Gastroesophageal sphincter (tissue), 4 donors: ENCODE measurements at regions not wholly inside any gene's neighbourhood (a gene's known extent, or its start where the extent isn't known, plus 50 kb on each side); places are given as distances from the start of the nearest gene placed in this dataset.

Experiments
- ATAC-seq: fragments of 150-250 bp; one replicate; pipeline ENCODE4 v1.9.1; 2016; ENCODE audit warnings: mild to moderate bottlenecking, moderate library complexity
- H3K27ac ChIP-seq, 4 donors: fragments of 200-600 bp; sonication (generic) in 3 of 4; 1 replicate in 3 of 4; 2 replicates in 1 of 4; pipeline ENCODE4 v1.5.1; 2016 to 2019
- H3K27me3 ChIP-seq: fragments of 200-600 bp; sonication (generic); one replicate; pipeline ENCODE4 v1.5.1; 2019
- H3K36me3 ChIP-seq, 2 donors: fragments of 200-600 bp; sonication (generic); one replicate each; pipeline ENCODE4 v1.5.1; 2019; ENCODE audit warnings: control low read depth in 1 of 2
- H3K4me1 ChIP-seq, 3 donors: fragments of 200-600 bp; sonication (generic); 1 replicate in 2 of 3; 2 replicates in 1 of 3; pipeline ENCODE4 v1.5.1; 2016 to 2019; ENCODE audit warnings: control low read depth in 2 of 3
- H3K4me3 ChIP-seq, 2 donors: fragments of 200-600 bp; sonication (generic); one replicate each; pipeline ENCODE4 v1.5.1; 2019; ENCODE audit warnings: mild to moderate bottlenecking in 1 of 2, moderate library complexity in 1 of 2
- H3K9me3 ChIP-seq, 3 donors: fragments of 200-600 bp; sonication (generic); one replicate each; pipeline ENCODE4 v1.5.1; 2017 to 2019; ENCODE audit warnings: control low read depth in 2 of 3
- CTCF ChIP-seq, 4 experiments: fragments of 200-600 bp in 2 of 4; fragments of 450-650 bp in 2 of 4; sonication (generic) in 1 of 4; IDR thresholded peaks; one replicate each; pipeline ENCODE4 v1.5.1; 2017 to 2019; ENCODE audit warnings: antibody characterized with exemption in 4 of 4, mild to moderate bottlenecking in 2 of 4, moderate library complexity in 2 of 4
- EP300 ChIP-seq: sonication (generic); formaldehyde crosslinking; IDR thresholded peaks from one replicate; pipeline ENCODE4 v1.6.1; 2017; ENCODE audit warnings: antibody characterized with exemption, mild to moderate bottlenecking
- POLR2A ChIP-seq, 2 donors: fragments of 450-650 bp; IDR thresholded peaks; one replicate each; pipeline ENCODE4 v1.6.1; 2017; ENCODE audit warnings: antibody characterized with exemption in 2 of 2, mild to moderate bottlenecking in 2 of 2, moderate library complexity in 1 of 2
- POLR2AphosphoS5 ChIP-seq: sonication (generic); formaldehyde crosslinking; IDR thresholded peaks from one replicate; pipeline ENCODE4 v1.6.1; 2017; ENCODE audit warnings: antibody characterized with exemption
- WGBS, 2 donors: methylation state at CpG; one replicate each; pipeline ENCODE4 v1.1.5; 2018; ENCODE audit warnings: low coverage in 1 of 2; 5-methylcytosine and 5-hydroxymethylcytosine counted together

DNA sequence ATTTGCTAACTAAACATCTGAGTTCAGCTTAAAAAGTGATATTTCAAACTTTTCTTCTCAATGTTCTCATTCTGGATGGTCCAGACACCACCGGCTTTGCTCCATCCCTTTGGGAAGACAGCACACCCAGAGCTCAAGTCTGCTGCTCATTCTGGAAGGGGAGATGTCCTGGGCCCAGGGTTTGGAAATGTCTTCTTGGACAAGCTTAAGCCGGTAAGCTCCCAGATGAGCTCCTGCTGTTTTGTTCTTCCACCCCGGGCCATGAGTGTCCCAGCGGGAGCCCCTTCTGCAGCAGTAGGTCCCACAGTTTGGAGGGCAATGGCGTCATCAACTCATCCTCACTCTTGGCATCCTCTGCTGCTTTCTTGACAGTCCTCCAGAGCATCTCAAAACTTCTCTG, 105.2 kb downstream of the TMEM100 start:
- WGBS, 2 donors, result 83 to 89% methylated on average over 2 to 4 of the region's 5 CpGs
- ATAC-seq, result peak; percentile 77
- Histone ChIP-seq H3K27ac (peak overlapping the region in 1 of 4 donors; percentile 13), H3K9me3 (no peaks in the 10 kb centered on the region), H3K27me3 (no peaks in the 10 kb centered on the region), H3K4me3 (no peak overlapping the region), H3K36me3 (no peaks in the 10 kb centered on the region), H3K4me1 (peaks cover 0 to 6% (median 0%) of the 10 kb centered on the region in 3 donors)
- no peak for TF ChIP-seq EP300
- no peak for TF ChIP-seq POLR2A (IDR thresholded peaks at IDR 0.05)
- no peak for TF ChIP-seq POLR2AphosphoS5
- TF ChIP-seq CTCF (IDR thresholded peaks at IDR 0.05), result no peak

DNA sequence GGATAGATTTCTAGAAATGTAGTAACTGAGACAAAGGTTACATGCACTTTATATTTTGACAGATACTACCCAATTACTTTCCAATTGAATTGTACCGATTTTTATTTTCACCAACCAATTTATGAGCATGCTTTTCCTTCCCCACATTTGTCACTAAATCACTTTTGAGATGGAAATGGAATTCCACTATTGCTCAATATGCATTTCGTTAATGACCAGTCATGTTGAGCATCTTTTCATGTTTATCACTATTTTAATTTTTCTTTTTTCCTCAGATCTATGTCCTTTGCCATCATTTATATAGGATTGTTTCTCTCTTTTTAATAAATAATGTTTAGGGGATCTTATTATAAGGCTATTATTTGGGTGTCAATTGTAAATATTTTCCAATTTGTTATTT, 102.8 kb upstream of the SMIM36 start:
- TF ChIP-seq EP300 (no peak), CTCF (IDR thresholded peaks at IDR 0.05) (no peak), POLR2AphosphoS5 (no peak), POLR2A (IDR thresholded peaks at IDR 0.05) (no peak)
- peaks cover 0 to 33% (median 0%) of the 10 kb centered on the region in 3 donors for H3K4me1 ChIP-seq
- H3K36me3 ChIP-seq, result no peaks in the 10 kb centered on the region
- no peak overlapping the region for H3K4me3 ChIP-seq
- H3K27me3 ChIP-seq, result no peaks in the 10 kb centered on the region
- 80 to 92% methylated on average over 2 of the region's 2 CpGs for WGBS, 2 donors
- H3K27ac ChIP-seq, result no peak overlapping the region
- ATAC-seq, result no peak
- H3K9me3 ChIP-seq, result no peaks in the 10 kb centered on the region

DNA sequence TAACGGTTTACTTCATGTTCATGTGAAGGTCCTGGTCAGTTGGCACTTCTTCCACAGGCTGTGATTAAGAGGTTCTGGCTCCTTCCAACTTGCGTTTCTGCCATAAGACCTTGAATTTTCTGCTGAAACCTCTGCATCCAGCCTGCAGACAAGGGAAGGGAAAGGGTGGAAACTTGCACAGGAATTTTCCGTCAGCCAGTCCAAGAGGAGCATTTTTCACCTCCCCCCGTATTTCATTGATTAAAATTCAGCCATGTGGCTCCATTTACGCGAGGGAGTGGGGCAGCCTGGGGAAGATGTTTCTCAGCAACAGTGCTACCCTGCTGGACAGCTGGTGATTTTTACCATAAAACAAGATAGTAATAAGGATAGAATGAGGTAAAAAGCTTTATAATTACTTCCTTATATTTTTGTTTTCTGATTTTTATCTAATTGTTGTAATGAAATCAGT, 101.5 kb upstream of the SMIM36 start:
- WGBS, 2 donors, result 15 to 19% methylated on average over 5 to 6 of the region's 6 CpGs
- Histone ChIP-seq H3K27me3 (no peaks in the 10 kb centered on the region), H3K27ac (no peak overlapping the region), H3K4me1 (peaks cover 0 to 46% (median 4%) of the 10 kb centered on the region in 3 donors), H3K4me3 (no peak overlapping the region), H3K36me3 (no peaks in the 10 kb centered on the region), H3K9me3 (no peaks in the 10 kb centered on the region)
- TF ChIP-seq EP300, result no peak
- TF ChIP-seq POLR2AphosphoS5, result peak; percentile 39
- no peak for TF ChIP-seq CTCF (IDR thresholded peaks at IDR 0.05)
- TF ChIP-seq POLR2A (IDR thresholded peaks at IDR 0.05), result no peak
- ATAC-seq, result no peak

GRCh38 chr17:55607731-55608341, 96.6 kb upstream of the SMIM36 start:
- peak; percentile 77 for ATAC-seq
- Histone ChIP-seq H3K27me3 (no peaks in the 10 kb centered on the region), H3K36me3 (no peaks in the 10 kb centered on the region), H3K27ac (peak overlapping the region in 3 of 4 donors; percentile 32 to 55 (median 33)), H3K9me3 (no peaks in the 10 kb centered on the region), H3K4me3 (no peak overlapping the region), H3K4me1 (peaks cover 0 to 56% (median 8%) of the 10 kb centered on the region in 3 donors)
- WGBS, 2 donors, result 16 to 30% methylated on average over 2 of the region's 2 CpGs
- TF ChIP-seq CTCF (IDR thresholded peaks at IDR 0.05), result no peak
- TF ChIP-seq POLR2AphosphoS5, result peak; percentile 95
- TF ChIP-seq EP300, result no peak
- TF ChIP-seq POLR2A (IDR thresholded peaks at IDR 0.05), result no peak

DNA sequence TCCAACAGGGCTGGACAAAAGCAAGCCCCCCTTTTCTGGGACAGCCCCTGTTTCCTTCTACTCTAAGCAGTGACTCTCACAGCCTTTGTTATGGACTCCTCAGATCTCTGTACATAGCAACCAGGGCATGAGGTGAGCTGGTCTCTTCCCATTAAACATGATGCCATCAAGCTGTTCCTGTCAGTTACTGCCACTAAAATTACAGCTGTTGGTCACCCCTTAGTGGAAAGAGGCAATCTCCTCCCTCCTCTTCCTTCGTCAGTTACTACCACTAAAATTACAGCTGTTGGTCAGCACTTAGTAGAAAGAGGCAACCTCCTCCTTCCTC, 95.2 kb upstream of the SMIM36 start:
- Histone ChIP-seq H3K27me3 (no peaks in the 10 kb centered on the region), H3K4me3 (no peak overlapping the region), H3K36me3 (no peaks in the 10 kb centered on the region), H3K4me1 (peaks cover 0 to 49% (median 8%) of the 10 kb centered on the region in 3 donors), H3K9me3 (peaks cover 0 to 8% (median 0%) of the 10 kb centered on the region in 3 donors), H3K27ac (no peak overlapping the region)
- no peak for ATAC-seq
- TF ChIP-seq POLR2A (IDR thresholded peaks at IDR 0.05) (no peak), POLR2AphosphoS5 (peak; percentile 30)
- 55% methylated on average over 1 of the region's 1 CpG; no CpG with 5 or more reads in 1 of the 2 donors for WGBS, 2 donors
